ENCODE measurements at regions not wholly inside any gene's neighbourhood (a gene's known extent, or its start where the extent isn't known, plus 50 kb on each side); places are given as distances from the start of the nearest gene placed in this dataset.

GRCh38 chr13:106212386-106213010, 323.0 kb downstream of the EFNB2 start:
- H3K36me3 ChIP-seq = no peaks in the 10 kb centered on the region
- H3K4me2 ChIP-seq = no peak overlapping the region
- no peaks in the 10 kb centered on the region for H4K20me1 ChIP-seq
- H3K27ac ChIP-seq = no peak overlapping the region
- no peak for TF ChIP-seq Cebpa-rat (IDR thresholded peaks at IDR 0.05)
- H3K27me3 ChIP-seq = no peaks in the 10 kb centered on the region
- H3K4me3 ChIP-seq = no peak overlapping the region
- no peak overlapping the region for H3K9ac ChIP-seq
- H3K9me3 ChIP-seq = no peaks in the 10 kb centered on the region
- H3K4me1 ChIP-seq = no peaks in the 10 kb centered on the region

GRCh38 chr13:106210324-106210723, 325.1 kb downstream of the EFNB2 start:
- H3K36me3 ChIP-seq = no peaks in the 10 kb centered on the region
- H3K4me2 ChIP-seq = no peak overlapping the region
- H3K27ac ChIP-seq = no peak overlapping the region
- H3K4me3 ChIP-seq = no peak overlapping the region
- no peaks in the 10 kb centered on the region for H3K27me3 ChIP-seq
- H3K4me1 ChIP-seq = no peaks in the 10 kb centered on the region
- H4K20me1 ChIP-seq = no peaks in the 10 kb centered on the region
- H3K9ac ChIP-seq = no peak overlapping the region
- H3K9me3 ChIP-seq = no peaks in the 10 kb centered on the region
- TF ChIP-seq Cebpa-rat (IDR thresholded peaks at IDR 0.05) = no peak

GRCh38 chr13:106205871-106206270, 329.6 kb downstream of the EFNB2 start:
- H3K4me3 ChIP-seq = no peak overlapping the region
- H3K36me3 ChIP-seq = no peaks in the 10 kb centered on the region
- no peak overlapping the region for H3K9ac ChIP-seq
- H3K4me2 ChIP-seq = no peak overlapping the region
- H4K20me1 ChIP-seq = no peaks in the 10 kb centered on the region
- no peak overlapping the region for H3K27ac ChIP-seq
- no peaks in the 10 kb centered on the region for H3K27me3 ChIP-seq
- no peaks in the 10 kb centered on the region for H3K9me3 ChIP-seq
- no peak for TF ChIP-seq Cebpa-rat (IDR thresholded peaks at IDR 0.05)
- H3K4me1 ChIP-seq = no peaks in the 10 kb centered on the region

DNA sequence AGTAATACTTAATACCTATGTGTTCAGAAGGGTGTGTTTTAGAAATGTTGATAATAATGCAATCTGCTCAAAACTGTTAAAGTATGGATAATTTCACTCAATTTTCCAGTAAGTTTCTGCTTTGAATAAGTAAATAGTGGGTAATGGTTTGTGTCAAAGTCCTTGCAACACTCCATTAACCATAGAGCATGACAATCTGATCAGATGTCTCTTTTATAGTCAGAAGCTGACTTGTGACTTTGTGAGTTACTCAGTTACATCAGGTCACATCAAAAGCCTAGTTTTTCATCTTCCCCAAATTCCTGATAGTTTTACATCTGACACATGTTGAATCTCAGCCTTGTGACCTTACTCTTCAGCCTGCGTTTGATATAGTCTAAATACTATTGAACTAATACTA, 338.0 kb downstream of the EFNB2 start:
- TF ChIP-seq Cebpa-rat (IDR thresholded peaks at IDR 0.05) = no peak
- no peaks in the 10 kb centered on the region for H3K36me3 ChIP-seq
- H3K9me3 ChIP-seq = no peaks in the 10 kb centered on the region
- H3K27ac ChIP-seq = no peak overlapping the region
- no peak overlapping the region for H3K4me3 ChIP-seq
- no peak overlapping the region for H3K9ac ChIP-seq
- no peaks in the 10 kb centered on the region for H3K4me1 ChIP-seq
- H3K27me3 ChIP-seq = no peaks in the 10 kb centered on the region
- no peaks in the 10 kb centered on the region for H4K20me1 ChIP-seq
- no peak overlapping the region for H3K4me2 ChIP-seq

- no peak overlapping the region for H3K27ac ChIP-seq
- H3K4me3 ChIP-seq = no peak overlapping the region
- peaks cover 9% of the 10 kb centered on the region for H3K4me1 ChIP-seq
- H3K27me3 ChIP-seq = no peaks in the 10 kb centered on the region
- no peak overlapping the region for H3K9ac ChIP-seq
- H3K36me3 ChIP-seq = no peaks in the 10 kb centered on the region
- peaks cover 8% of the 10 kb centered on the region; the same call in 1 of the 2 replicates for H3K9me3 ChIP-seq
- TF ChIP-seq Cebpa-rat (IDR thresholded peaks at IDR 0.05) = no peak
- peak overlapping the region; percentile 27 for H3K4me2 ChIP-seq
- no peaks in the 10 kb centered on the region for H4K20me1 ChIP-seq
These were observed 347.9 kb downstream of the EFNB2 start for GRCh38 chr13:106187501-106188095.

GRCh38 chr13:106187101-106187500, 348.4 kb downstream of the EFNB2 start:
- Histone ChIP-seq H3K36me3 (no peaks in the 10 kb centered on the region), H4K20me1 (no peaks in the 10 kb centered on the region), H3K4me1 (peaks cover 9% of the 10 kb centered on the region), H3K9me3 (peaks cover 8% of the 10 kb centered on the region; the same call in 1 of the 2 replicates), H3K4me3 (no peak overlapping the region), H3K9ac (no peak overlapping the region), H3K27ac (no peak overlapping the region), H3K4me2 (peak overlapping the region; percentile 27), H3K27me3 (no peaks in the 10 kb centered on the region)
- TF ChIP-seq Cebpa-rat (IDR thresholded peaks at IDR 0.05) = no peak

GRCh38 chr13:106186366-106187030, 349.0 kb downstream of the EFNB2 start:
- Histone ChIP-seq H3K9me3 (peaks cover 8% of the 10 kb centered on the region; the same call in 1 of the 2 replicates), H3K27me3 (no peaks in the 10 kb centered on the region), H3K27ac (no peak overlapping the region), H3K4me2 (no peak overlapping the region), H3K9ac (no peak overlapping the region), H4K20me1 (no peaks in the 10 kb centered on the region), H3K4me1 (peaks cover 9% of the 10 kb centered on the region), H3K4me3 (no peak overlapping the region), H3K36me3 (no peaks in the 10 kb centered on the region)
- TF ChIP-seq Cebpa-rat (IDR thresholded peaks at IDR 0.05) = no peak

- H3K9ac ChIP-seq = no peak overlapping the region
- no peak overlapping the region for H3K4me2 ChIP-seq
- H3K4me3 ChIP-seq = no peak overlapping the region
- peaks cover 16% of the 10 kb centered on the region for H3K9me3 ChIP-seq
- H3K4me1 ChIP-seq = peaks cover 9% of the 10 kb centered on the region
- H3K27me3 ChIP-seq = no peaks in the 10 kb centered on the region
- H3K36me3 ChIP-seq = no peaks in the 10 kb centered on the region
- H3K27ac ChIP-seq = no peak overlapping the region
- TF ChIP-seq Cebpa-rat (IDR thresholded peaks at IDR 0.05) = no peak
- H4K20me1 ChIP-seq = no peaks in the 10 kb centered on the region
These were observed 350.7 kb downstream of the EFNB2 start for GRCh38 chr13:106184790-106185189.

- no peak for TF ChIP-seq Cebpa-rat (IDR thresholded peaks at IDR 0.05)
- H3K27me3 ChIP-seq = no peaks in the 10 kb centered on the region
- H3K36me3 ChIP-seq = no peaks in the 10 kb centered on the region
- H3K9me3 ChIP-seq = peaks cover 27% of the 10 kb centered on the region
- no peak overlapping the region for H3K27ac ChIP-seq
- H3K9ac ChIP-seq = no peak overlapping the region
- peaks cover 9% of the 10 kb centered on the region for H3K4me1 ChIP-seq
- H3K4me3 ChIP-seq = no peak overlapping the region
- H3K4me2 ChIP-seq = no peak overlapping the region
- no peaks in the 10 kb centered on the region for H4K20me1 ChIP-seq
These were observed 351.9 kb downstream of the EFNB2 start for GRCh38 chr13:106183410-106184065.

DNA sequence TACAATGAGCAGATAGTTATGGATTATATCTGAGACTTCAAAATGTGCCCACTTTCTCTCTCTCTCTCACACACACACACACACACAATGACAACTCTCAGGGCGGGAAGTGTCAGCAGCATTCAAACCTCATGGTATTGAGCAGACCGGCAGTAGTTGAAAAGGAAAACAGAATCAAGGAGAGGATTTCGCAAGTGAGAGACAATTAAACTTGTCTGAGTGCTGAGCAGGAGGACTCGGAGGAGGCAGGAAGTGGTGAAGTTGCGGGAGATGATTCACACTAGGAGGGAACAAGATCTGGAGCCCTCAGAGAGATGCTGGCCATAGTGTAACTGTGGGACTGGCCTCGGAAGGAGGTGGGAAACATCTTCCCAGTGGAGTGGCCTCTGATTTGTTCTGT, 353.1 kb downstream of the EFNB2 start:
- H4K20me1 ChIP-seq = no peaks in the 10 kb centered on the region
- H3K4me1 ChIP-seq = peaks cover 4% of the 10 kb centered on the region
- no peak overlapping the region for H3K9ac ChIP-seq
- H3K4me2 ChIP-seq = no peak overlapping the region
- no peaks in the 10 kb centered on the region for H3K27me3 ChIP-seq
- no peak overlapping the region for H3K27ac ChIP-seq
- peaks cover 27% of the 10 kb centered on the region for H3K9me3 ChIP-seq
- H3K4me3 ChIP-seq = no peak overlapping the region
- H3K36me3 ChIP-seq = no peaks in the 10 kb centered on the region
- TF ChIP-seq Cebpa-rat (IDR thresholded peaks at IDR 0.05) = no peak
